GM21528 (cell line): ENCODE measurements at regions not wholly inside any gene's neighbourhood (a gene's known extent, or its start where the extent isn't known, plus 50 kb on each side); places are given as distances from the start of the nearest gene placed in this dataset.

Experiments
- ATAC-seq: cut with Tn5 transposase; IDR thresholded peaks from one replicate; pipeline ENCODE4 v1.9.1; 2021; ENCODE audit warnings: mild to moderate bottlenecking, moderate library complexity; ENCODE audit not compliant: unreplicated experiment, low FRiP score

DNA sequence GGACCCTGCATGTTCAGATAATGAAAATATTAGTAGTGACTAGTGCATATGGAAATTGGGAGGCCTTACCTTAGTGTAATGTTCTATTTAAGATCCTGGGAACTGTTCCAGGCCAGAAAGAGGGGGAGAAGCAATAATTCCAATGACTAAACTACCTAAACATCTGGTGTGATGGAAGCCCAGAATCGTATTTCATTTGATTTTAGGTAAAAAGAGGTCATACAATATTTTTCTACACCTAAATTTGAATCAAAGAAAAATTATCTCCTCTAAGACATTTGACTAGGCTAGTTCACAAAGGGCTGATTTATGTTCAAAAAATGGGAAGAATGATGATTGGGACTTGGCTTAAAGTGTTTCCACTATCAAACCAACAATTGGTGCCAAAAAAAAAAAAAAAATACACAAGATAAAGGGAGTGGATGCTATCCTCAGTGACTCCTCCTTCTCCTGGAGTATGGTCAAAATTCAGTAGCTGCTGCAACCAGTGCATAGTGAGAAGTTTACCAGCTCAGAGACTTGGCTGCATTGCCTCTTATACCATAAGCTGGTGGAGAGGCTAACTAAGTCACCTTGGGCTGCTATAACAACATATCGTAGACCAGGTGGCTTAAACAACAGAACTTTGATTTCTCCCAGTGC is 1038.3 kb upstream of the ACVR2A start:
- no peak for ATAC-seq

DNA sequence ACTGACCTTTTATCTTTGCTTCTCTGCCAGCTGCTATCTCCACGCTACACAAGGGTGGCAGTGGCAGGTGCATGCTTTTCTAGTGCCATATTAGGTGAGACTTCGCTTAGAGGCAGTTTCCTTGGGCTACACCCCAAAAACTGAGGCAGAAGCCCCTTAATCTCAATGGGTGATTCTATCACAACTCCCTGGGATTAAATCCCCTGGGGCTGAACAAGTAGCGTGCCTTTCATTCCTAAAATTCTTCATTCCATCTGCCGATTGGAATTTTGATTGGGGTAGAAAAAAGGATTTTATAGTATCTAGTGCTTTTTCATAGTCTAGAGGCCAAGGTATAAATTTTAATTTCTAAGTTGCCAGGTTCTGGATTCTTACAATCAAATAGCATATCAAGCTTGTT is 1040.5 kb upstream of the ACVR2A start:
- ATAC-seq: no peak

DNA sequence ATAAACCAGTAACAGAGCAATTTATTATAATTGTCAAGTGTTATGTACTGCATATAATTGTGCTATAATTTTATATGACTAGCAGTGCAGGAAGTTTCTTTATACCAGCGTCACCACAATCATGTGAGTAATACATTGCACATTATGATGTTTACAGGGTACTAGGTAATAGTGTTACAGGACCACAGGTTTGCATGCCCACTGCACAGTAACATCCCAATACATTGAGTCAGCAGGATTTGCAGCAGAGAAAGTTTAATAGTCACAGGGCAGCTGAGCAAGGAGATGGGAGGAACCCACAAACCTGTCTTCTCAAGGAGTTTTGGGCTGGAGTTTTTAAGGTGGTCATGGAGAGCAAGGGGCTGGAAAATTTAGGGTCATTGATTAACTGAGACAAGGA is 1042.9 kb upstream of the ACVR2A start:
- ATAC-seq: no peak

- ATAC-seq: no peak
These were observed 1058.4 kb upstream of the ACVR2A start for GRCh38 chr2:146786396-146786795.

DNA sequence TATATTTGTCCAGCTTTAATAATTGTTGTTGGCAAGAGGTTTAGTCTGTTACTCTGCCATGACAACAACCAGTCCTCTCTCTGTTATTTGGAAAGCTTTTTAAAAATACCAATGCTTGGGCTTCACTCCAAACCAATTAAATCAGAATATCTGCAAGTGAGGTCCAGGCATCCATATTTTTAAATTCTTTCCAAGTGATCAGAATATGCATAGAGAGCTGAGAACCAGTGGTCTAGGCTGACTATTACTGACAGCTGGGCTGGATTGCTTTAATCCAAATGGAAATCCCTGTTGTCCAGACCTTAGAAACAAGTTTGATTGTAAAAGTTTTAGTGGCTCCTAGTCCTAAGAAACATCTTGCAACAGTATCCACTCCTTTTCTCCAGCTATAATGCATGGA is 1059.7 kb upstream of the ACVR2A start:
- ATAC-seq: no peak

DNA sequence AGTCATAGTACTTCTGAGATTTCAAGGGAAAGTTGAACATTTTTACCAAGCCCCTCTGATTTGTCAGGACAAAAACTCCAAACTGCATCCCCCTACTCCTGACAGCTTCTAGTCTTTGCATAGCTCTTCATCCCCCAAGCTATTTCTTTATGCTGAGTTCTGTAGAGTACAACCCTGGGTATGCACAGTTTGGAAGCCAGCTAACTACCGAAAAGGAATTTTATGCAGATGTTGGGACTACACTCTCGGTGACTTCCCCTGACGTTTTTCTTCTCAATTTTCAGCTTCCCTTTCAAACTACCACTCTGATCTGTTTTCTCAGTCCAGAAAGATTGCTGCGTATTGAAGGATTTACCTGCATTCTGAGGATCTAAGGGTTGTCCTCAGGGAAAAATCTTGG is 1060.2 kb upstream of the ACVR2A start:
- ATAC-seq: no peak

GRCh38 chr2:146777181-146777580 is 1067.6 kb upstream of the ACVR2A start:
- no peak for ATAC-seq

DNA sequence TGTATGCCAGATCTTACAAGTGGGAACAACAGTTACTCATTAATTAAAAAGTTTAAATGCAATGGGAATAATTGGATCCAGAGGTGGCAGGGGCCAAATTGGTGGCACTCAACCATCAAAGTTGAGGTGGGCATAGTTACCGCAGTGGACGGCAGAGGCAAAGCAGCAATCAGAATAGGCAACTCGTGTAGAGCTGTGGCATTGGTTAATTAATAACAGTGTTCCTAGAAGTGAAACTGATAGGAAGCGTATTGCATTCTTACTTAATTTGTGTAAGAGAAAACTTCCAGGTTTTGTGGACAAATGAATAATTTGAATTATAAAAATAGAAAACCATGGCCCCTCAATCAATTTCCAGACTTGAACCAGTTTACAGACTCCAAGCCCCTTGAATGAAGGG is 1068.2 kb upstream of the ACVR2A start:
- no peak for ATAC-seq

DNA sequence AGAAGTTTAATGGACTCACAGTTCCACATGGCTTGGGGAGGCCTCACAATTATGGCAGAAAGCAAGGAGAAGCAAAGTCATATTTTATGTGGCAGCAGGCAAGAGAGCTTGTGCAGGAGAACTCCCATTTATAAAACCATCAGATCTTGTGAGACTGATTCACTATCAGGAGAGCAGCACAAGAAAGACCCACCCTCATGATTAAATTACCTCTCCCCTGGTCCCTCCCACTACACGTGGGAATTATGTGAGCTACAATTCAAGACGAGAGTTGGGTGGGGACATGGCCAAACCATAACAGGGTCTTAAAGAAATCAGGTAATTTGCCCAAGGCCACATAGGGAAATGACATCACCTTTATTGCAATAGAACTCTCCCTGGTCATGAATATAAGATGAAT is 1073.3 kb upstream of the ACVR2A start:
- ATAC-seq: no peak

GRCh38 chr2:146764301-146764700 is 1080.5 kb upstream of the ACVR2A start:
- ATAC-seq: no peak

DNA sequence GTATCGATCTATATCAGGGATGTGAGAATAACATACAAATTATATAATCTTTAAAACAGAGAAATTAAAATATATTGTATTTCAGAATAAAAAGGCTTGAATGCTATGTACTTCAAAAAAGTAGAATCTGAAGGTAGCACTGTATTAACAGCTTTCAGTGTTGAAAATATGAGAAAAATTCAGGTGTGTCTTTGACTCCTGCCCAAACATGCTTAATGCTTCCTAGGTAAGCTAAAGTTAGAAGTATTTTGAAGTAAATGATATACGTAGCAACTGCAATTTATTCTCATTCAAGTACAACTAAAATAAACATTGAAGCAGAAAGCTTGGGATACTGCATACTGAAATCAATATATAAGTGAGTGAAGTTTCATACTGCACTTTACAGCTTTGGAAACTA is 1082.0 kb upstream of the ACVR2A start:
- no peak for ATAC-seq

DNA sequence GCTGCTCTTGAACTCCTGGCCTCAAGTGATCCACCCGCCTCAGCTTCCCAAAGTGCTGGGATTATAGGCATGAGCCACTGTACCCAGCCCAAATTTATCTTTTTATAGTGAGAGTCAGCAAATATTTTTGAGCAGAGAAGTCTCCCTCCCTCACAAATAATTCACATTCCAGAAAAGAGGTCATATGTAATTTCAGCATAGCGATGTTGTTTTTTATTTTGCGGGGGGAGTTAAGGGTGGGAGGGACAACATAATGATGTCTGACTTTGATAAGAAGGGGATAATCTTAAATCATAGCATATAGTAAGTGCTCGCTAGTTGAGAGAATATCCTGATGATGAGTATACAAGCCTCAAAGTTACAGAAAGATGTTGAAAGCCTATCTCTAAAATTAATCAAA is 1090.2 kb upstream of the ACVR2A start:
- ATAC-seq: no peak

DNA sequence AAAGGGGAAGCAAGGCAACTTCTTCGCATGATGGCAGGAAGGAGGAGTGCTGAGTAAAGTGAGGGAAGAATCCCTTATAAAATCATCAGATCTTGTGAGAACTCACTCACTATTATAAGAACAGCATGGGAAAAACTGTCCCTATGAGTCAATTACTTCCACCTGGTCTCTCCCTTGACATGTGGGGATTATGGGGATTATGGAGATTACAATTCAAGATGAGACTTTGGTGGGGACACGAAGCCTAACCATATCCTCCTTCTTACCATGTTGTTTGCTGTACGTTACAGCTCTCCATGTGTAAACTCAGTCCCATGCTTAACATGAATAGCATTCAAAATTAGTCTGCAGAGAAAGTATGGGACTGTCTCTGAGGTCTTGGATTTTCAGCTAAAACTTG is 1096.8 kb upstream of the ACVR2A start:
- no peak for ATAC-seq

DNA sequence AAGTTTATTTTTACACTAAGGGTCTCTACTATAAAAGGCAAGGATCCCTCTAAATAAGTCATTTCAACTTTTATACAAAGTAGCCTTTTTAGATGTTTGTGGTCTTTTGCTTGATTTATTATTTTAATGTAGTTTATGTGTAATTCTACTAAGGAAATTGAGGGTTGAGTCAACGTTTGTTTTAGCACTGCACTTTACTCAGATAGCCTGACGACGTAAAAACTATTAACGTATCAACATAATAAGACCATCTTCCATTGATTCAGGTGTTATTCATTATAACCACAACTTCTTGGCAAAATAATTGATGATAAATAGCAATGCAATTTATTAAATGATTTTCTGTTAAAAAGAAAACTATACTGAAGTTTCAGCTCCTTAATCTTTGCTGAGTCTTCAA is 1103.6 kb upstream of the ACVR2A start:
- no peak for ATAC-seq

DNA sequence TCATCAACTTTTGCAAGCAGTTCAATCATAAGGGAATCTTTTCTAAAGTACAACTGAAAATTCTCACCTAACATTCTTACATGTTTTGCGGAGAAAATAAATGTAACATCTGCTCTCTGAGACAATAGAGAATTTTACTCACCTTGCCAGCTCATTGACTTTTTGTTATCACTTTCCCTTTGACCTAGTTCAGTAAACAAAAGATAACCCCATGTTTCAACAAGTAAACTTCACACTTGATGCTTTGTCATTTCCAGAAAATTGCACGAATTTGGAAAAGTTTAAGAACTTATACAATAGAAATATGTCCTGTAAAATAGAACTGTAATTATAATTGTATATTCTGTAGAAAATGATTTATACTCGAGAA is 1110.0 kb upstream of the ACVR2A start:
- ATAC-seq: no peak

DNA sequence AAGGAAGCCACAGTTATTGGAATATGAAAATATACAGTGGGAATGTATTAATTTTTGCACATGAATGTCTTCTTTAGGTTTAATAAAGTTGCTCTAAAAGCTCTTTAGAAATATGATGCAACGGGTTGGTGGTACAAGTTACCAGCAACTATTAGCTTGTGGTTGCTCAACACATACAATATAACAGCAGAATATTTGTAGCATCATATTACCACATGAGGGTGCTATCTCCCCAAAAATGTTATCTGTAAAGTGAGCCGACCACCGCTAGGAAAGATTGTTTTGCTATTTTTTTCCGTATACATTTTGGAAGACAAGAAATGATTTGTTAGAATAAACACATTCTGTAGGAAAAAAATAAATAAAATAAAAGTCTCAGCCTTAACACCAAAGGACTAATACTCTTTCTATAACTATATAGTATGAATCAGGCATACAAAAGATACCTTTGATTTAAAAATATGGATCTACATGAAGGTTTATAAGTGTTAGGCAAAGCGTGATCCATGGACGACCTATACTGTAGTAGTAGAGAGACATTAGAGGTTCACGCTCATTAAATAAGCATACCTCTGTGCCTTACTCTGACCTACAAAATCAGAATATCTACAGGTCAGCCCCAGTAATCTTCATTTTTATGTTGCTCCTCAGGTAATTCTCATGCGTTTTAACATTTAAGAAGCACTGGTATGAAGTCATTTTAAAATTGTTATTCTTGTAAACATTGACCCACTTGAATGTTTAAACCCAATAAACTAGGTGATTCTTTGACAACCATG is 1110.6 kb upstream of the ACVR2A start:
- ATAC-seq: no peak

DNA sequence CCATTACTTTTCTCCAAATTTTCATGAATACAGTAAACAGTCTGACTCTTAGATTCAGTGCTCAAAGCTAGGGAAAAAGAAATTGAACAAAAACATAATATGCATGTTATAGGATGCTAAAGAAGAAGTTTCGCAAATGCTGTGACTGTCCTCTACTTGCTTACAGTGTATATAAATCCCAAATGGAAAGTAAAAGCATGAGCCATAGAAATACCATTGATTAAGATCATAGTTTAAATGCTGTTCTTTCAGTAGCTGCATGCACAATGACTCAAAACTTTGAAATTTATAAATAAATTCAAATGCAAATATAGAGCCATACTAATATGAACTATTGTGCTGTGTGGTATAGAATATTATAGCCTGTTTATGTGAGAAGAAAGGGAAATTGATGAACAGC is 1113.9 kb upstream of the ACVR2A start:
- no peak for ATAC-seq

- no peak for ATAC-seq
These were observed 1123.3 kb upstream of the ACVR2A start for GRCh38 chr2:146721486-146721885.

- ATAC-seq: no peak
These were observed 1124.7 kb upstream of the ACVR2A start for GRCh38 chr2:146720170-146720569.

DNA sequence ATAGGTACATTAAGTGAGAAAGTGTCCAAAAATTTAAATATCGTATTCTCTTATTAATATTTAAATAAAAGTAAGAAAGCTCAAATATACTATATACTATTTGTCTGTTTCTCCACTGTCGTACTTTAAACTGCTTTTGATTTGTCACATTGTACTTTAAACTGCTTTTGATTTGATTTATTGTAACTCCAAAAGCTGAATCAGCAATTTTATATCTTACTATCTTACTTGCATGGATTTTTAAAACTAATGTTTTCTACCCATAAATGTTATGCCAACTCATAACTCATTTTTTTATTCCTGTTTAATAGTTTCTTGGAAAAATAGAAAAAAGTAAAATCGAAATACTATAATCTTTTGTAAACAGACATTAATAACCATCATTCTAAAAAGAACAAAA is 1128.2 kb upstream of the ACVR2A start:
- ATAC-seq: no peak

DNA sequence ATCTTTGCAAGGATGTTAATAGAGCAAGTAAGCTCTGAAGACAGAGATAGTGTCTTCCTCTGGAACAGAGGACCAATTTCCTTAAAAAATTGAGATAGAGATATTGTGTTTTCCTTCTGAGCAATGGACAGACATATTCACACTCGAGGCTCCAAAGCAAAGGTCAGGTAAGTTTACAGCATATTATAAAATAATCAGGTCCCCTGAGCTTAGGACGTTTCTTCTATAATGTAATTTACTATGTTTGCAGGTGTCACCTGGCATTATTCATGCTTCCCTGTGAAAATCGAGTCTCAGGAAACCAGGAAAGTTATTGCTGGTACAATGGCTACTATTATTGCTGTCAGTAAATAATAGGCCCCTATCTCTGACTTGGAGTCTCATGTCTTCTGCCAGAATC is 1135.8 kb upstream of the ACVR2A start:
- no peak for ATAC-seq

- ATAC-seq: no peak
These were observed 1143.6 kb upstream of the ACVR2A start for GRCh38 chr2:146701183-146701582.
